ENCODE measurements at regions not wholly inside any gene's neighbourhood (a gene's known extent, or its start where the extent isn't known, plus 50 kb on each side); places are given as distances from the start of the nearest gene placed in this dataset.

- no peak overlapping the region for H3K27ac ChIP-seq (replicated peaks in 1 of 4)
- H3K4me3 ChIP-seq, result no peak overlapping the region
- peaks cover 0 to 6% (median 0%) of the 10 kb centered on the region in 4 donors for H3K9me3 ChIP-seq
- H3K36me3 ChIP-seq, result no peaks in the 10 kb centered on the region
- WGBS, result 78% methylated on average over 4 of the region's 4 CpGs
- intact Hi-C loops (cut with DNase I), result no loop called here
- H3K27me3 ChIP-seq, result no peaks in the 10 kb centered on the region
- H3K4me1 ChIP-seq, result no peaks in the 10 kb centered on the region
- TF ChIP-seq CTCF (IDR thresholded peaks at IDR 0.05) (no peak), EP300 (IDR thresholded peaks at IDR 0.05) (no peak), POLR2A (IDR thresholded peaks at IDR 0.05; ENCODE audit: low read depth) (no peak), POLR2AphosphoS5 (IDR thresholded peaks at IDR 0.05) (no peak)
- peak; percentile 12 for DNase-seq (ENCODE audit: extremely low spot score)
Observed at GRCh38 chr11:128316541-128317227, 270.7 kb downstream of the ETS1 start.

GRCh38 chr11:128315933-128316332, 271.4 kb downstream of the ETS1 start:
- Histone ChIP-seq H3K36me3 (no peaks in the 10 kb centered on the region), H3K27ac (replicated peaks in 1 of 4) (no peak overlapping the region), H3K27me3 (no peaks in the 10 kb centered on the region), H3K4me1 (no peaks in the 10 kb centered on the region), H3K9me3 (peaks cover 0 to 6% (median 0%) of the 10 kb centered on the region in 4 donors), H3K4me3 (no peak overlapping the region)
- no peak for DNase-seq (ENCODE audit: extremely low spot score)
- intact Hi-C loops (cut with DNase I), result no loop called here
- WGBS, result 84% methylated on average over 3 of the region's 3 CpGs
- TF ChIP-seq EP300 (IDR thresholded peaks at IDR 0.05) (no peak), POLR2AphosphoS5 (IDR thresholded peaks at IDR 0.05) (no peak), CTCF (IDR thresholded peaks at IDR 0.05) (no peak), POLR2A (IDR thresholded peaks at IDR 0.05; ENCODE audit: low read depth) (no peak)

- Histone ChIP-seq H3K4me3 (no peak overlapping the region), H3K27ac (replicated peaks in 1 of 4) (no peak overlapping the region), H3K27me3 (no peaks in the 10 kb centered on the region), H3K4me1 (no peaks in the 10 kb centered on the region), H3K9me3 (peaks cover 0 to 6% (median 0%) of the 10 kb centered on the region in 4 donors), H3K36me3 (no peaks in the 10 kb centered on the region)
- intact Hi-C loops (cut with DNase I), result no loop called here
- peak; percentile 5 for DNase-seq (ENCODE audit: extremely low spot score)
- TF ChIP-seq CTCF (IDR thresholded peaks at IDR 0.05) (no peak), EP300 (IDR thresholded peaks at IDR 0.05) (no peak), POLR2A (IDR thresholded peaks at IDR 0.05; ENCODE audit: low read depth) (no peak), POLR2AphosphoS5 (IDR thresholded peaks at IDR 0.05) (no peak)
- 100% methylated on average over 1 of the region's 1 CpG for WGBS
Observed at GRCh38 chr11:128313931-128314330, 273.4 kb downstream of the ETS1 start.

GRCh38 chr11:128311742-128312719, 275.3 kb downstream of the ETS1 start:
- intact Hi-C loops (cut with DNase I), result no loop called here
- WGBS, result 64% methylated on average over 3 of the region's 3 CpGs
- no peak overlapping the region for H3K4me3 ChIP-seq
- DNase-seq (ENCODE audit: extremely low spot score), result peak; percentile 42
- no peaks in the 10 kb centered on the region for H3K36me3 ChIP-seq
- H3K4me1 ChIP-seq, result no peaks in the 10 kb centered on the region
- peaks cover 0 to 6% (median 0%) of the 10 kb centered on the region in 4 donors for H3K9me3 ChIP-seq
- H3K27me3 ChIP-seq, result no peaks in the 10 kb centered on the region
- TF ChIP-seq POLR2A (IDR thresholded peaks at IDR 0.05; ENCODE audit: low read depth) (no peak), POLR2AphosphoS5 (IDR thresholded peaks at IDR 0.05) (no peak), CTCF (IDR thresholded peaks at IDR 0.05) (no peak), EP300 (IDR thresholded peaks at IDR 0.05) (no peak)
- no peak overlapping the region for H3K27ac ChIP-seq (replicated peaks in 1 of 4)
